ENCODE measurements at regions not wholly inside any gene's neighbourhood (a gene's known extent, or its start where the extent isn't known, plus 50 kb on each side); places are given as distances from the start of the nearest gene placed in this dataset.
"Not testable (repeated sequence)": the region's sequence is repeated elsewhere in the genome, so short reads cannot be mapped to it uniquely, and the experiment has no call there.

GRCh38 chr7:128579843-128580242 lies 92.2 kb upstream of the GARIN1A start:
- TF ChIP-seq EZH2, CTCF (IDR thresholded peaks at IDR 0.05): not testable (repeated sequence)
